ENCODE measurements at regions not wholly inside any gene's neighbourhood (a gene's known extent, or its start where the extent isn't known, plus 50 kb on each side); places are given as distances from the start of the nearest gene placed in this dataset.

- TF ChIP-seq CTCF (conservative IDR thresholded peaks at IDR 0.05; ENCODE audit: low read length) (no peak), EZH2phosphoT487 (IDR thresholded peaks at IDR 0.05; ENCODE audit: borderline replicate concordance) (no peak)
Measured at GRCh38 chr11:134724779-134725140, 312.7 kb upstream of the B3GAT1 start.

Measured in Loucy (cell line).